ENCODE measurements at regions not wholly inside any gene's neighbourhood (a gene's known extent, or its start where the extent isn't known, plus 50 kb on each side); places are given as distances from the start of the nearest gene placed in this dataset.

GRCh38 chr14:59137256-59137655 is 51.2 kb upstream of the DAAM1 start:
- TF ChIP-seq POLR2A (IDR thresholded peaks at IDR 0.05) (no peak), EP300 (IDR thresholded peaks at IDR 0.05) (no peak)
- TF ChIP-seq, protein P1, sequence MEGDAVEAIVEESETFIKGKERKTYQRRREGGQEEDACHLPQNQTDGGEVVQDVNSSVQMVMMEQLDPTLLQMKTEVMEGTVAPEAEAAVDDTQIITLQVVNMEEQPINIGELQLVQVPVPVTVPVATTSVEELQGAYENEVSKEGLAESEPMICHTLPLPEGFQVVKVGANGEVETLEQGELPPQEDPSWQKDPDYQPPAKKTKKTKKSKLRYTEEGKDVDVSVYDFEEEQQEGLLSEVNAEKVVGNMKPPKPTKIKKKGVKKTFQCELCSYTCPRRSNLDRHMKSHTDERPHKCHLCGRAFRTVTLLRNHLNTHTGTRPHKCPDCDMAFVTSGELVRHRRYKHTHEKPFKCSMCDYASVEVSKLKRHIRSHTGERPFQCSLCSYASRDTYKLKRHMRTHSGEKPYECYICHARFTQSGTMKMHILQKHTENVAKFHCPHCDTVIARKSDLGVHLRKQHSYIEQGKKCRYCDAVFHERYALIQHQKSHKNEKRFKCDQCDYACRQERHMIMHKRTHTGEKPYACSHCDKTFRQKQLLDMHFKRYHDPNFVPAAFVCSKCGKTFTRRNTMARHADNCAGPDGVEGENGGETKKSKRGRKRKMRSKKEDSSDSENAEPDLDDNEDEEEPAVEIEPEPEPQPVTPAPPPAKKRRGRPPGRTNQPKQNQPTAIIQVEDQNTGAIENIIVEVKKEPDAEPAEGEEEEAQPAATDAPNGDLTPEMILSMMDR (IDR thresholded peaks at IDR 0.05), result no peak
